GM19397 (cell line): ENCODE measurements at regions not wholly inside any gene's neighbourhood (a gene's known extent, or its start where the extent isn't known, plus 50 kb on each side); places are given as distances from the start of the nearest gene placed in this dataset.
A peak's percentile ranks its signal among the peaks of the same experiment; 100 is the strongest.
"Not testable (repeated sequence)": the region's sequence is repeated elsewhere in the genome, so short reads cannot be mapped to it uniquely, and the experiment has no call there.

Source experiments
- ATAC-seq: cut with Tn5 transposase; IDR thresholded peaks from one replicate; pipeline ENCODE4 v1.9.1; 2021; ENCODE audit warnings: mild to moderate bottlenecking, moderate library complexity; ENCODE audit not compliant: unreplicated experiment

GRCh38 chr4:27619435-27619834 is 758.8 kb downstream of the STIM2 start:
- no peak for ATAC-seq

GRCh38 chr4:27620886-27621285 is 760.2 kb downstream of the STIM2 start:
- no peak for ATAC-seq

GRCh38 chr4:27624749-27625148 is 764.1 kb downstream of the STIM2 start:
- no peak for ATAC-seq

GRCh38 chr4:27628609-27629008 is 768.0 kb downstream of the STIM2 start:
- ATAC-seq = no peak

GRCh38 chr4:27629532-27630225 is 769.0 kb downstream of the STIM2 start:
- ATAC-seq = no peak

- no peak for ATAC-seq
Observed at GRCh38 chr4:27635936-27636913, 775.6 kb downstream of the STIM2 start.

- no peak for ATAC-seq
Observed at GRCh38 chr4:27638163-27638915, 777.7 kb downstream of the STIM2 start.

GRCh38 chr4:27643101-27643500 is 782.5 kb downstream of the STIM2 start:
- ATAC-seq = no peak

GRCh38 chr4:27648416-27648815 is 787.8 kb downstream of the STIM2 start:
- ATAC-seq = no peak

- ATAC-seq = no peak
Observed at GRCh38 chr4:27662426-27662825, 801.8 kb downstream of the STIM2 start.

GRCh38 chr4:27666943-27667342 is 806.3 kb downstream of the STIM2 start:
- ATAC-seq = no peak

- no peak for ATAC-seq
Observed at GRCh38 chr4:27668001-27668400, 807.4 kb downstream of the STIM2 start.

- no peak for ATAC-seq
Observed at GRCh38 chr4:27678027-27678426, 817.4 kb downstream of the STIM2 start.

GRCh38 chr4:27684610-27685011 is 824.0 kb downstream of the STIM2 start:
- ATAC-seq = peak; percentile 90

GRCh38 chr4:27685091-27685490 is 824.5 kb downstream of the STIM2 start:
- ATAC-seq = no peak

GRCh38 chr4:27685947-27686346 is 825.3 kb downstream of the STIM2 start:
- no peak for ATAC-seq

GRCh38 chr4:27692158-27692557 is 831.5 kb downstream of the STIM2 start:
- peak; percentile 81 for ATAC-seq

GRCh38 chr4:27692868-27693634 is 832.4 kb downstream of the STIM2 start:
- peak; percentile 52 for ATAC-seq

GRCh38 chr4:27696257-27696656 is 835.6 kb downstream of the STIM2 start:
- not testable (repeated sequence) for ATAC-seq

- ATAC-seq = no peak
Observed at GRCh38 chr4:27701606-27702005, 841.0 kb downstream of the STIM2 start.
